ENCODE measurements at regions not wholly inside any gene's neighbourhood (a gene's known extent, or its start where the extent isn't known, plus 50 kb on each side); places are given as distances from the start of the nearest gene placed in this dataset.
A peak's percentile ranks its signal among the peaks of the same experiment; 100 is the strongest.
"Not testable (repeated sequence)": the region's sequence is repeated elsewhere in the genome, so short reads cannot be mapped to it uniquely, and the experiment has no call there.

DNA sequence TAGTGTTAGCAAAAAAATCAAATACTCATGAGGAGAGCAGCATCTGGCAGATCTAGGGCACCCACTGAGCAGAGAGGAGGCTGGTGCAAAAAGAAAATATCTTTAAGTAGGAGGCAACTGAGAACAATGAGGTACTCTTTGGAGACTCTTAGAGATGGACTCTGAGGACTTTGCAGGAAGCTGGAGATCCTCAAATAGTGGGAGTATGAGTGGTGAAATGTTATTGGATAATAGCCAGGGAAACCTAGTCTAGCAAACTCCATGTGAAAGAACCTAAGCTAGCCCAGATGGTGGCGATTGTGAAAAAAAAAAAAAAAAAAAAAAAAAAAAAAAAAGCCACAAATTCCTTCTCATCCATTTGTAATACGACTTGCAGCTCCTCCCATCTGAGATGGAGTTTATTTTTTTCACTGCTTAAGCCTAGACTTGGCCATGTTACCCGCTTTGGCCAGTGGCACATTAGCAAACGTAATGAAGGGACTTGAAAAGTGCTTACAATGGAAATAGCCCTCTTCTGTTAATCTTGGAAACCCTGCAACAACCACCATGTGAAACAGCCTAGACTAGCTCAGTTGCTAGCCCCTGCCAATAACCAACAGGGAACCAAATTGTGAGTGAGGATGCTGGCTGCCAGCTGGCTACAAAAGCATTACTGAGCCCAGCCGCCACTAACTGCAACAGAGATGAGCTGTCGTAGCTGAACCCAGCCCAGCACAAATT, 476.2 kb downstream of the KLF12 start:
- DNase-seq: no peak

DNA sequence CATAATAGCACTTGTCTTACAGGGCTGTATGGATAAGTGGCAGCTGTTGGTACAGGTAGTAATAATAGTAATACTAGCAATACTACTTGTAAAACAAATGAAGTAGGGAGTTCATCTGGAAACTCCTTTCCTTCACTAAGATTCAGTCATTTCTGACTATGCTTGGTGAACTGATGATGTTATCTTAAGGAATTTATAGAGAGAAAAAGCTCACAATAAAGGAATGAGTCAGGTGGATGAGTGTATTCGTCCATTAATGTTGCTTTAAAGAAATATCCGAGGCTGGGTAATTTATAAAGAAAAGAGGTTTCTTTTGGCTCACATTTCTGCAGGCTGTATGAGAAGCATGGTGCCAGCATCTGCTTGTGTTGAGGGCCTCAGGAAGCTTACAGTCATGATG, 477.3 kb downstream of the KLF12 start:
- DNase-seq: no peak

DNA sequence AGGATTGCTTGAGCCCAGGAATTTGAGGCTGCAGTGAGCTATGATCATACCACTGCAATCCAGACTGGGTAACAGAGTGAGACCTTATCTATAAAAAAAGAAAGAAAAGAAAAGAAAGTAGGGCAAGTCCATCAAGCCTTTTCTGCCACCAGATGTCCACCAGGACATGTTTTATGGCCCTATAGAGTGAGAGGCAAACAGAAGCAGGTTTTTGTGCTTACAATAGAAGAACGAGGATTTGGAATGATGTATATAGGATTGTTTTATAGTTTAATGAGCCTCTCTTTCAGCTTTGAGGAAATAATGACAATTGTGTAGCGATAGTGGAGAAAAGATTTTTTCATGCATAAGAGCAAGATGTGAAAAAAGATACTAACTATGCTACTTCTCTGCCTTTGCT, 480.5 kb downstream of the KLF12 start:
- no peak for DNase-seq

DNA sequence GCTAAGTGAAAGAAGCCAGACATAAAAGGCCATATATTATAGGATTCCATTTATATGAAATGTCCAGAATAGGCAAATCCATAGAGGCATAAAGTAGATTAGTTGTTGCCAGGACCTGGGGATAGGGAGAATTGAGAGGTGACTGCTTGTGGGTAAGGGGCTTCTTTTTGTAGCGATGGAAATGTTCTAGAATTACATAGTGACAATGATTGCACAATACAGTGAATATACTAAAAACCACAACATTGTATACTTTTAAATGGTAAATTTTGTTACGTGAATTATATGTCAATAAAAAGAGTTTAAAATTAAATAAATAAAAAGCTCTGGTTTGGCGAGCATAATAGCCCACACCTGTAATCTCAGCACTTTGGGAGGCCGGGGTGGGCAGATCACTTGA, 486.8 kb downstream of the KLF12 start:
- no peak for DNase-seq

DNA sequence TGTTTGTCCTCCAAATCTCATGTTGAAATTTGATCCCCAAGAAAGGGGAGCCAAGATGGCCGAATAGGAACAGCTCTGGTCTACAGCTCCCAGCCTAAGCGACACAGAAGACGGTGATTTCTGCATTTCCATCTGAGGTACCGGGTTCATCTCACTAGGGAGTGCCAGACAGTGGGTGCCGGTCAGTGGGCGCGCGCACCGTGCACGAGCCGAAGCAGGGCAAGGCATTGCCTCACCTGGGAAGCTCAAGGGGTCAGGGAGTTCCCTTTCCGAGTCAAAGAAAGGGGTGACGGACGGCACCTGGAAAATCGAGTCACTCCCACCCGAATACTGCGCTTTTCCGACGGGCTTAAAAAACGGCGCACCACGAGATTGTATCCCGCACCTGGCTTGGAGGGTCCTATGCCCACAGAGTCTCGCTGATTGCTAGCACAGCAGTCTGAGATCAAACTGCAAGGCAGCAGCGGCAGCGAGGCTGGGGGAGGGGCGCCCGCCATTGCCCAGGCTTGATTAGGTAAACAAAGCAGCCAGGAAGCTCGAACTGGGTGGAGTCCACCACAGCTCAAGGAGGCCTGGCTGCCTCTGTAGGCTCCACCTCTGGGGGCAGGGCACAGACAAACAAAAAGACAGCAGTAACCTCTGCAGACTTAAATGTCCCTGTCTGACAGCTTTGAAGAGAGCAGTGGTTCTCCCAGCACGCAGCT, 493.6 kb downstream of the KLF12 start:
- not testable (repeated sequence) for DNase-seq

DNA sequence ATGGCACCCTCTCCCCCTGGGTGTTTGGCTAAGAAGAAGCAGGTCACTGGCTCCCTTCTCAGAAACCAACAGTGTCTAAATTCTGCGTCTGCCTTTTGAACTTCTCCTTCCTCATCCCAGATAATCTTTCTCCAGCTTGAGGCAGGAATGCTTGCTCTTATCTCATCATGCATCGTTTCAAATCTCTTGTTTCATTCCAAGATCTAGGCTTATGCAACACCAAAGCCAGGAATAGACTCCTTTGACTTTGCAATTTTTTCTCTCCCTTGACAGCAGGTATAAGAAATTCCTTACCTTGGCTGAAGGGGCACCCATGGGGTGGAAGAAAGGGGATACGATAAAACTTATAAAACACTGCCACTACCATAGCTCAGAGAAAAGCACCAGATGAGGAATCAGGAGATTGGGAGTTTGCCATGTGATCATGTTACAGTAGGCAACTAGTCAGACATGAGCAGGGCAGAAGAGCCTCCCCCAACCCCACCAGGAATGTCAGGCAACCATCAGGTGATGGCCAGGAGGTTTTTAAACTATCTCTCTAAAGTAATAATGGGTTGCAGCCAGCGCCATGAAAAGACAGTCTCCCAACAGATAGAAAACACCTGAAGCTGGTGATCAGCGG, 498.9 kb downstream of the KLF12 start:
- no peak for DNase-seq

DNA sequence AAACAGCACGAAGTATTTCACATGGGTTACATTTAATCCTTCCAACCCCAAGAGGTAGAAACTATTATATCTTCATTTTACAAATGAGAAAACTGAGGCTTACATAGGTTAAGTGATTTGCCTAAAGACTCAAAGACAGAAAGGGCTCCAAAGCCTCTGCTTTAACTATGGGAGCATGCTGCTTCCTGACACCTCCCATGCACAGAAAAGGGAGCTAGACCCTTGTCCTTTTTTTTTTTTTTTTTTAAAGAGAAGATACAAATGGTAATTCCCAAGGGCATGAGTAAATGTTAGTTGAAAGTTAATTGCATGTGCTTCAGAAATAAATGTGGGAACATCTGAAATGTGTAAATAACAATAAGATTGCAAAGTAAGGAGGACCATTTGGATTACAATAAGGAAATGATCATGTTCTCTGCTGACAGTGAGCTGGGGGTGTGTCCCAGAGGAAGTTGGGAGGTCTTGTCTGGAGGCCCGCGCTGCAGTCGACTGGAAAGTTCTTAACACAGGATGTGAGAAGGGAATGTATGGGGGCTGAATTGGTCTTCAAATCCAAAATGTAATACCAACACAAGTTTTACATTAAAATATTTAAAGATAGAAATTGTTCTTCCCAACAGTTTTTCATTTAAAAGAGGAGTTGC, 500.3 kb downstream of the KLF12 start:
- DNase-seq: no peak

DNA sequence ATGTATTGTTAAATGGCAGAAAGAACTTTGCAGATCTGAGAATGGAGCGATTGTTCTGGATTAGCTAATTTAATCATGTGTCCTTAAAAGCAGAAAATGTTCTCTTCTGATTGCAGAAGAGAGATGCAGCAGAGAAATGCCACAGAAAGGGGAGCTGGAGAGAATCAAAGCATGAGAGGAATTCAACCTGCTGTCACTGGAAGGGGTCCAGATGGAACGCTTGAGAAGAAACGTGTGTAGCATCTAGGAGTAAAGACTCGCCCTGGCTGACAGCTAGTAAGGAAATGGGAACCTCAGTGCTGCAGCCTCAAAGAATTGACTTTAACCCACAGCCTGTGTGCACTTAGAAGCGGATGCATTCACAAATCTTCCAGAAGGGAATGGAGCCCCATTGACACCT, 502.8 kb downstream of the KLF12 start:
- DNase-seq: no peak

DNA sequence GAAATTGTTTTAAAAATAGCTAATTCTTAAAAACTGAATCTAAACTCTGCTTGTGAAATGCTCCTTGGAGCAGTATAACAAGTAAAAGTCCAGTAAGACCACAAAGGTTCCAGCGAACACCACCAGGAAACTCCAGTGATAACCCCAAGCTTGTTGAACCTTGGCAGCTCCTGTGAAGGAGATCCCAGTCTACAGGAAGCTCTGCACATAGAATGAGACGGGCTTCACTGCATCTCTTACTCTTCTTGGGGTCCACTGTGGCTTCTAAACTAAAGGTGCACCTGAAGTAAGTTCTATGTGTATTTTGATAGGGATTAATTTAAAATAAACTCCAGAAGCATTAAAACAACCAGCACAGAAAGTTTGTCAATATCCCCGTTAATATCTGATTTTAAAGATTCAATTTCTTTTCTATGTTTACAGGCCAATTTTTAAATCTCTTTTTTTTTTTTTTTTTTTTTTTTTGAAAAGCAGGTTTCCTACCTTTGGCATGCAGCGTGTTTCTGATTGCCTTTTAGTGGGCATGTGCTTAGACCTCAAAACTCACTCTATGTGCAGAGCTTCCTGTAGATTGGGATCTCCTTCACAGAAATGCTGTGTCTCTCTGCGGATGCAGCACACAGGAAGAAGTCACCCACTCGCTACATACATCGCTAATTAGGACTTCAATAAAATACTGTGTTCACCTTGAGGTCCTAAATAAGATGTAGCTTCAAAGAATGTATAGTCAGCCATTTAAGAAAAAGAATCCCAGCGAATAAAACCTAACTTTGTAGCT, 508.5 kb downstream of the KLF12 start:
- DNase-seq: peak; percentile 10

DNA sequence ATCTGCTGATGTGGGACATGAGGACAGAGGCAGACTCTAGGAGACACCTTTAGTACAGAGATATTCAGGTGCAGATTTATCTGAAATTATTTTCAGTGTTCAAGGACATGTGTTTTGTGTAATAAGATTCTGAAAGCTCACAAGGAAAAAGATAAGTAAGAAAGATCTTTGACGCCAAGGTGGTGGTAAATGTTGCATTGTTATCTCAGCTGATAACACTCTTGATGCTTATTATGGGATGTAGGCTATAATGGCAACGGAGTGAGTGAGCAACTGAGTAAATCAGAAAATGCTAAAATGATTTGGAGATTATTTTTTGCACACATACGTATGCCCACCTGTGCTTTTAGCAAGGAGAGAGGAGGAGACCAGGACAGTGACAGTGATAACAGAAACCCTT, 510.9 kb downstream of the KLF12 start:
- DNase-seq: no peak

DNA sequence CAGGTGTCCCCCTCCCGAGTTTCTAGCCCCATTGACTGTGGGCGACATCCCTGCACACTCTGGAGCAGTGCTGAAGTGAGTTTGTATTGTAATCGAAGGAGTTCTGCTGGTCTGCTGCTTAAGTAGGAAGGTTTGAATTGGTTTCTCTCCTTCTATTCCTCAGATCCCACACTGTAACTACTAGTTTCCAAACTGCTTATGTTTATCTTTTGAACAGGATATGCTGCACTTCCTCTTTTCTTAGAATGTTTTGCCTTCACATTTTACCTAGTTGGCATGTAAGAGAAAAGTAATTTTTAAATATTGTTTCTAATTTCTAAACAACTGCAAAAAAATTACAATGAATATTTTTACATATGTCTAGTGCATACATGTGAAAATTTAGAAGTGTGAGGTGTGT, 511.8 kb downstream of the KLF12 start:
- DNase-seq: no peak

DNA sequence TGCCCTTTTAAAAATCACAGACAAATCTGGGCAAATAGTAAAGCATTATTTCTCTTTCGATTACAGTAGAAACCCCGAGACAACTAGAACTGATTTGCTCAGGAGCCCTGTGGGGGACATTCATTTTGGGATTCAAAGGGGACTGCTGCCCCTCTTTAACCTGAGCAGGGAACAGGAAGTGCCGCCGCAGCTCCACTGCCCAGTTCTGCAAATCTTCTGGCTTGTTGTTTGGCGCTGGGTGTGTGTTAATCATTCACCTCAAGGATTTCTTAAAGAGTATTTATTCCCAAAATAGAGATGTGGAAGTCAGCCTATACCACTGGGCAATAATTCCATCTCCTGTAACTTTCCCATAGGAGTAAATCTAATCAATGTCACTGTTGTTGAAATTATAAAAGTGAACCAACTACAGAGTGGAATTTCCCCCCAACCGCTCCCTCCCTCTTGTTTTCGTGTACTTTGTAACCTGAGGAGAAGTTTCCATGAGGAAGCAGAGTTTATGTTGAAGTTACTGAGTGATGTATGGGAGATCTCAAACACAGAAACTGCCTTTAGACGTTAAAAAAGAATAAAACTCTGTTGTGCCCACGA, 515.8 kb downstream of the KLF12 start:
- no peak for DNase-seq

DNA sequence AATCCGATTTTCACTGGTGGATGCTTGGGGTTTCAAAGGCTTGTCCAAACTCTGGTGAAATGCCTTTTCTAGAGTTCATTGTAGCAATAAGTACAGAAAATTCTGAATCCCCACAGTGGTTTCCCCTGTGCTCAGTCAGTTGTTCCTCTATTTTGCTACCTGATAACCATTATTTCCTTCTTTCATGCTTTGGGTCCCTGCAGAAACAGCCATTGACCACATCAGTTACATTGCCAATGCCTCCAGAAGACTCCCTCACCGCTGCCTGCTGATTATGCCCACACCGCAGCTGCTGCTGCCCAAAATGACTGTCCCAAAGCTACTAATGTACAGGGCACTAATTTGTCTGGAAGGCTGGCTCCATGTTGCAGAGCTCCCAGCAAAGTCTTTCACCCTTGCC, 517.3 kb downstream of the KLF12 start:
- no peak for DNase-seq

DNA sequence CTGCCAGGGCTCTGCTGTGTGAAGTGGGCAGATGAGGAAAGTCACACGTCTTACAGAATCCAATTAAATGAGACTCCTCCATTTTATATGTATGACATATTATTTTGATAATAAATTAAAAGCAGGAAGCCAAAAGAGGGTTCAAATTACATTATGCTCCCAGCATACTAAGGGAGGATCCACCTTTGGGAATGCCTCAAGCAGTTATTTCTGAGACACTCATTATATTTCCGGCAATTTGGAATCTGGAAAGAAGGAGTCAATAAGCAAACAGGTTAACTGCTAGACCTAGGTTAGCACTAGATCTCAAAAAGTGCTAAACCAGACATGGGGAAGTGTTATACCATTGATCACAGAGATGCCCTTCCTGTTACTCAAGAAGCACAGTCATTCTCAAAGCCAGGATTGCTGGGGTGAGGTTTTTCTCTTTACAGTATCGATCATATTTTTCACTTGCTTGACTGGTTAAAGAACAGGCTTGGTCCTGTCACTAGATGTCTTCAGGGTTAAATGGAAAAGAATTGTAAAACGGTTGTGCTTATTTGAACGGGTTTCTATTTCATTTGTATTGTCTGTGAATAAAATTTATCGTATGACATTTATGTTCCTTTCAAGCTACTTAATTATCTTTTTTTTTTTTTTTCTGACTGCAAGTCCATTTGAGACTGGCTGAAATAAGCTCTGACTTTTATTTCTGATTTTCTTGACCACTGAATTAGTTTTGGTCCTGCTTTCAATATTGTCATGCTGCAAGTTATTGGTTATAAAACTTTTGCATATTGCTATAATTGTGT, 523.2 kb downstream of the KLF12 start:
- no peak for DNase-seq

DNA sequence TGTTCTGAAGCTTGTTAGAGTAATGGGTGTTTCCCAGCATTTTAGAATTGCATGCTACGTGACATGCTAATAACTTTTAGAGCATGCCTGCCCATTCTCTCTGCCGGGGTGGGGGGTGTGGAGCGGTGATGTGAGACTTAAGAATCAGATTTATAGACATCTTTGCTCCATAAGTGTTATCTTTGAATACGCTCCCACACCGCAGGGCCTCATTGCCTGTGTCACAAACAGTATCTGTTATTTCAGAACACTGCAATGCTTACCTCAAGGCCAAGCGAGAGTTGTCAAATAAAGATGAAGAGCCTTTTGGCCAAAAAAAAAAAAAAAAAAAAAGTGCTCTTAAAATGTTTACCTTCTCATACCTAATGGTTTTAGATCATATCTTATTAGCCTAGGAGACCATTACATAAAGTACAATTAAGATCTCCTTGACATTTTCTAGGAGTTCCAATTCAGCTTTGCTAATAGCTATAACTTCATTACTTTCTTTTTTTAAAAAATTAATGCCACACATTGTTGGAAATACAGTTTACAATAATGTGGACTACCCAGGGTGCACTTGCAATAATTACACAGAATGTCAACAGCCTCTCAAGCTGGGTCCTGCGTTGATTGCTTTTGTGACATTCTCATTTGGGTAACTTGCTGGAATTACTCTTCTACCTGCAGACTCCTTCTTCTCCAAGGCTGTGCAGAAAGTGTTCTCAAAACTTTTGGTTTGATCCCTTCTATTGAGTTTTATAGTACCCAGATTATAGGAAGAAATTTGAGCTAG, 525.3 kb downstream of the KLF12 start:
- DNase-seq: no peak

DNA sequence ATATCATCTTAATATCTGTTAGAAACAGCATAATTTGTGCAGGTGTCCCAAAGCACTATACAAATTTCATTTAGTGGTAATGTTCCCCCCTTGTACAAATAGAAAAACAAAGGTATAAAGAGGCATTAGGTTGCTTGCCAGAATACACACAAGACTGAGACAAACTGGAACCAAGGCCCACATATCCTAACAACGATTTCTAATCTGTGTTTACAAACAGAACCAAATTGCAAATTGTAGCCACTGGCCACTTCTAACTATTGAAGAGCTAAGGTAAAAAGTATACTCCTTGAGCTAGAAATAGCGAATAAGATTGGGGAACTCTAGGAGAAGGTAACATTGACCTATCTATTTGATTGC, 526.1 kb downstream of the KLF12 start:
- no peak for DNase-seq

DNA sequence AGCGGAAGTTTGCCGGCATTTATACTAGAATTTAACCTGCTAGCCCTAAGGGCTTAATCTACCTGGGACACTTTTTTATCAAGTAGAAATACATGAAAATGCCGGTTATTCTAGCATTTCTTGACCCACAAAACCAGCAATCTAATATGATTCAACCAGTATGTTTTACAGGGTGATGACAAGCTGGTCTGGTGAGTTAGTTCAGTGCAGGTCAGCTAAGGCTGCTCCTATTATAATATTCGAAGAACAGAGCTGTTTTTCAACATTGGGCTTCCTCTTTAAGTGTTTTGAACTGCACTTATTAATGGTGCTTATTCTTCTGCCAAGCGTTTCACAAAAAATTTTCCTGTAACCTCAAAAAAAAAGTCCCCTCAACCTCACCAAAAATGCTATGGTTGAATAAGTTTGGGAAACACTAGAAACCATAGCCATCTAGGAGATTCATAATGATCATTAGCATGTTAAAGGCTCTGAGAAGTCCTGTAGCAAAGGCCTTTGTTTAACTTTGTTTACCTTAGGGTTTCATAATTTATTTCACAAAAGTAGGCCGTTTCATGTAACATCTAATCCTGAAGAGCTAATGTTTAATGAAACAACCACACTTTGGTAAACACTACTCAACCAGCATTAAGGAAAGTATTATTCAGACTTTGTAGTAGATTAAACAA, 526.6 kb downstream of the KLF12 start:
- DNase-seq: no peak

DNA sequence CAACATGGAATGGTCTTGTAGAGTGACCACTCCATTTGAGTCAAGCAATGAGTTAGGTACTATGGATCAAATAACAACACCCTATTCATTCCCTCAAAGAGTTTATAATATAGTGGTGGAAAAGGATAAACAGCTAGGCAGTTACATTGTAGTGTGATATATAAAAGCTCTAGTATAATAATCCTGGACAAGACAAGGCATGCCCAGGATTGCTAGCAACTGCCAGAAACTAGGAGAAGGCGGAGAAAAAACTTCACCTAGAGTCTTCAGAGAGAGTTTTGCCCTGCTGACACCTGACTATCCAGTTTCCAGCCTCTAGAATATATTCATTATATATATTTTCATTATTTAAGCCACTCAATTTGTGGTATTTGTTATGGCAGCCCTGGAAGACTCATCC, 530.6 kb downstream of the KLF12 start:
- DNase-seq: no peak

DNA sequence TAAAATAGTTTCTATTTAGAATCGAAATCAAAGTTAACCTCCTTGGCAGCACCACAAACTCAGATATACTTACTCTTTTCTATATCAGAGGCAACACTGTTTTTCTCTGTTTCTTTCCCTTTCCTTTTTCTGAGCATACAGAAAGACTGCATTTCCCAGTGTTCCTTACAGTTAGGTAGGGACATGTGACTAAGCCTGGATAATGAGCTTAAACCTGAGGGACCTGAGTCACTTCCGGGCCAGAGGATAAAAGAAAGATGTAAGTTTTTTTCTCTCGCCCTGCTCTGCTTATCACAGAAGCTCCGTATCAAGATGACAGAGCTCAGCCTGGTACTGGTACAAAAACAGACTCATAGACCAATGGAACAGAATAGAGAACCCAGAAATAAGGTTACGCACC, 531.9 kb downstream of the KLF12 start:
- DNase-seq: no peak

DNA sequence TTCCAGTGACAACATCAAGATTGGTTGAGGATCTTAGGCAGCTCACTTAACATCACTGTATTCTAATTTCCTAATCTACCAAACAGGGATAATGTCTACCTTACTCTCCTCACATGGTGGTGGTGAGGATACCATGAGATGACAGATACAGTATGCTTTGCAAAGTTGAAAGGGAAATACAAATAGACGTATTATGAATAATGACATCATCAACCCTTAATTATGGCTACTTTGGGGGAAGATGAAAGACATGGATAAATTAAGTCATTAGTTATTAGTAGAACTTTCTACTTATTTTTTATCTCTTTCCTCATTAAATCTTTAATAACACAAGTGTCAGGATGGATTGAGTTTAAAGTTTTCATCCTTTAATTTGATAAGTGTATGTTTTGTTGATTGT, 532.5 kb downstream of the KLF12 start:
- DNase-seq: no peak

Data from activated naive CD4-positive, alpha-beta T cell treated with Interleukin-2 at 50 U/mL for 16 hours (primary cell).